IMR-90 (cell line): ENCODE measurements at regions not wholly inside any gene's neighbourhood (a gene's known extent, or its start where the extent isn't known, plus 50 kb on each side); places are given as distances from the start of the nearest gene placed in this dataset.

Source experiments
- BHLHE40 ChIP-seq: fragments of 150-350 bp; IDR thresholded peaks from 2 replicates; pipeline ENCODE4 v1.6.1; 2016; ENCODE audit warnings: mild to moderate bottlenecking, low read depth, low read length
- CEBPB ChIP-seq: IDR thresholded peaks from 2 replicates; pipeline ENCODE4 v1.6.1; 2012; ENCODE audit warnings: low read depth, low read length, improper control_type of control experiment
- MAZ ChIP-seq: IDR thresholded peaks from 2 replicates; pipeline ENCODE4 v1.6.1; 2012; ENCODE audit warnings: low read depth, mild to moderate bottlenecking, low read length, improper control_type of control experiment, moderate library complexity, borderline replicate concordance
- POLR2A ChIP-seq: IDR thresholded peaks from 2 replicates; pipeline ENCODE4 v1.6.1; 2012; ENCODE audit warnings: mild to moderate bottlenecking, low read depth, low read length
- RCOR1 ChIP-seq: IDR thresholded peaks from 2 replicates; pipeline ENCODE4 v1.6.1; 2012; ENCODE audit warnings: mild to moderate bottlenecking, low read length, improper control_type of control experiment; ENCODE audit not compliant: insufficient replicate concordance
- RFX5 ChIP-seq: IDR thresholded peaks from 2 replicates; pipeline ENCODE4 v1.8.0; 2012; ENCODE audit warnings: low read depth, mild to moderate bottlenecking, low read length, moderate library complexity
- TF ChIP-seq, protein P1 (sequence below): conservative IDR thresholded peaks from 2 replicates; pipeline ENCODE4 v1.5.1; 2012; ENCODE audit warnings: mild to moderate bottlenecking, low read depth, low read length, improper control_type of control experiment

GRCh38 chr5:68368311-68369022, 152.9 kb downstream of the PIK3R1 start:
- TF ChIP-seq RCOR1 (no peak), CEBPB (no peak), POLR2A (no peak), BHLHE40 (no peak), MAZ (no peak), RFX5 (no peak)
- TF ChIP-seq, protein P1, sequence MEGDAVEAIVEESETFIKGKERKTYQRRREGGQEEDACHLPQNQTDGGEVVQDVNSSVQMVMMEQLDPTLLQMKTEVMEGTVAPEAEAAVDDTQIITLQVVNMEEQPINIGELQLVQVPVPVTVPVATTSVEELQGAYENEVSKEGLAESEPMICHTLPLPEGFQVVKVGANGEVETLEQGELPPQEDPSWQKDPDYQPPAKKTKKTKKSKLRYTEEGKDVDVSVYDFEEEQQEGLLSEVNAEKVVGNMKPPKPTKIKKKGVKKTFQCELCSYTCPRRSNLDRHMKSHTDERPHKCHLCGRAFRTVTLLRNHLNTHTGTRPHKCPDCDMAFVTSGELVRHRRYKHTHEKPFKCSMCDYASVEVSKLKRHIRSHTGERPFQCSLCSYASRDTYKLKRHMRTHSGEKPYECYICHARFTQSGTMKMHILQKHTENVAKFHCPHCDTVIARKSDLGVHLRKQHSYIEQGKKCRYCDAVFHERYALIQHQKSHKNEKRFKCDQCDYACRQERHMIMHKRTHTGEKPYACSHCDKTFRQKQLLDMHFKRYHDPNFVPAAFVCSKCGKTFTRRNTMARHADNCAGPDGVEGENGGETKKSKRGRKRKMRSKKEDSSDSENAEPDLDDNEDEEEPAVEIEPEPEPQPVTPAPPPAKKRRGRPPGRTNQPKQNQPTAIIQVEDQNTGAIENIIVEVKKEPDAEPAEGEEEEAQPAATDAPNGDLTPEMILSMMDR = no peak
